Ureter (tissue), 1 donor: ENCODE measurements at regions not wholly inside any gene's neighbourhood (a gene's known extent, or its start where the extent isn't known, plus 50 kb on each side); places are given as distances from the start of the nearest gene placed in this dataset.

Experiments
- DNase-seq: peaks from one replicate; pipeline ENCODE4 v3.0.0-alpha.2; 2020; ENCODE audit warnings: low spot score
- donor health status: DM: yes; HTN: yes; CAD: no.

DNA sequence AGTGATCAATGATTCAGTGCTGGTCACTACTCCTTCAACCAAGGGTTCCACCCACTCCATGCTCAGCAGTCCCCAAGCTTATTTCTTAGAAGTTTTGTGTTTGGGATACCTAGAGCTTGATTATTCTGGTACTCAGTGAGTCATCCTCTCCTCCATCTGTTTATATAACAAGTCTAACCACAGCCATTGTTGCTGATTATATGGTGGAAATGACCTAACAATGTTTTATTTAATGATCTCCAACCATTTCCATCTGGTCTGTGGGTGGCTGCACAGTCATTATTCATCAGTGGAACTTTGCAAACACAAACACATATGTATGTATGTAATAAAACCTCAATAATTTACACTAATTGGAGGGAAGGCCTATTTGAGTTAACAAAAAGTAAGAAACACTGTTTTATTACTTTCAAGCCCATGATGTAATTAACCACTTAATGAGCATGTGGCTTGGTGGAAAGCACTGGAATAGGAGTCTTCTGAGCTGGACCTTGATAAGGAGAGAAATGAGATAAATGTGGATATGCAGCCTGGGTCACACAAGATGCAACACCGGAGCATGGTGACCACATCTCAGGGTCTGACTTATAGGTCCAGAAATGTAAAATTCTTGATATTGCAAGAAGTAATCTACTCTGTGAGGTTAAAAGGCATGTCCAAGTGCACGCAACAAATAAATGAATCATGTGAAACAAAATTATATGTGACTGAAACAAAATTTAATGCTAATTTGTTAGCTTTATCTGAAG lies 99.0 kb upstream of the WLS start:
- DNase-seq: no peak

DNA sequence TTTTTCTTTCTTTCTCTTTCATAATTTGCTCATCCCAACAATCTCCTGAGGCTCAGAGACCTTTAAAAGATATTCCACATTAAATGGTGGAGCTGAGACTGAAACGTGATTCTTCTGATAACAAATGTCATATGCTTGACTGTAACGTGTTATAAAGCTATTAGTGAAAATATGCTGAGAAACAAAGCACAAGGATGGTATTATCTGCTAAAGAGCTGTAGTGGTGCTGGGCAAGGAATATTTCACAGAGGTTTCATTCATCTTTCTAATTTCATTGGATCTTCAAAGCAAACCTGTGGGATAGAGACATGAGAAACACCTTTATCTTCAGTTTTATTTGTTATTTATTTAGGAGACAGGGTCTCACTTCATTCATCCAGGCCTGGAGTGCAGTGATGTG lies 98.1 kb upstream of the WLS start:
- DNase-seq: no peak

DNA sequence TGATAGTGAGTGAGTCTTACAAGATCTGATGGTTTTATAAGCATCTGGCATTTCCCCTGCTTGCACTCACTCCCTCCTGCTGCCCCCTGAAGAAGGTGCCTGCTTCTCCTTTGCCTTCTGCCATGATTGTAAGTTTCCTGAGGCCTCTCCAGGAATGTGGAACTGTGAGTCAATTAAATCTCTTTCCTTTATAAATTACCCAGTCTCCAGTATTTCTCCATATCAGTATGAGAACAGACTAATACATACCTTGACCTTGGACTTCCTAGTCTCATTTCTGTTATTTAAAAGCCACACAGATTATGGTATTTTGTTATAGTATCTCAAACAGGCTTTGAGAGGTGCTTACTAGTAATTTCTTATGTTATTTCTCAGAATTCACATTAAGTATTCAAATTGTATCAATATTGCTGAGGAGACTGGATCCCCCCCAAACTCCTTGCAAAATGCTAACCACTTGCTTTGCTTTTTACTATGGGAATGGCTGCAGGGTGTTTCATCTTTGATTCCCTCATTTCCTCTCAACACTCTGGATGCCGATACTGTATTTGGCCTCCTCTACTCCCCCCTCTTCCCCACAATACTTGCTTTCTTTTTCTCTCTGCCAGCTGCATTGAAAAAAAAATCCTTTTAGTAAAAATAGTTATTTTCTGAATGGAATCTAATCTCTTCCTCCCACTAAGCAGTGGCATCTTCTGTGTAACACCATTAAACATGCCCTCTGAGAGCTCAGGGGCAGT lies 96.9 kb upstream of the WLS start:
- no peak for DNase-seq

DNA sequence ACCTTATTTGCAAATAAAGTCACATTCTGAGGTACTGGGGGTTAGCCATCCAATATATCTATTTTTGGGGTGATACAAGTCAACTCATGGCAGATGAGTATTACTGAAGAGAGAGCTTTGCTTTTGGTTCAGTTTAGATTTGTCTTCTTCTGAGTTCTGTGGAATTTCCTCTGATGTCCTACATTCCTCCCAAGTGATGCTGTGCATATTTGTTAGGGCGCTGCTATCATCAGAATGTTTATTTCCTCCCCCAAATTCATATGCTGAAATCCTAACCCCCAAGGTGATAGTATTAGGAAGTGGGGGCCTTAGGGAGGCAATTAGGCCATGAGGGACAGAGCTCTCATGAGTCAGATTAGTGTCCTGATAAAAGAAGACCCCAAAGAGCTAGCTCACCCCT lies 96.2 kb upstream of the WLS start:
- no peak for DNase-seq

DNA sequence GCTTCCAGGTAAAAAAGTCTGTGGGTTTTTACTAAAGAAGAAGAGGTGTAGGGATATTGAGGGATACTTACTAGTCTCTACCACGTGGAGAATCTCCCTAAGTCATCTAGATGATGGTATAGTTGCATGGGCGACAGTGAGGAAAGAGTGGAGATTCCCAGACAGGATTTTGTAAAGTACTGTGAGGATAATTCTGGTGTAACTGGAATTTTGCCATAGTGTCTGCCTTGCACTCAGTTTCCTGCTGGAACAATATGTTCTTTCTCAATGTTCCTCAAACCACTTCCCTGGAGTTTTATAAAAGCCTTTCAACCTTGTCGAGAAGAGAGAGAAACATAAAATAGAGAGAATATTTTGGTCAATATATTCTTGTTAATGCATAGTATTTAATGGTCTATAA lies 95.1 kb upstream of the WLS start:
- DNase-seq: no peak

DNA sequence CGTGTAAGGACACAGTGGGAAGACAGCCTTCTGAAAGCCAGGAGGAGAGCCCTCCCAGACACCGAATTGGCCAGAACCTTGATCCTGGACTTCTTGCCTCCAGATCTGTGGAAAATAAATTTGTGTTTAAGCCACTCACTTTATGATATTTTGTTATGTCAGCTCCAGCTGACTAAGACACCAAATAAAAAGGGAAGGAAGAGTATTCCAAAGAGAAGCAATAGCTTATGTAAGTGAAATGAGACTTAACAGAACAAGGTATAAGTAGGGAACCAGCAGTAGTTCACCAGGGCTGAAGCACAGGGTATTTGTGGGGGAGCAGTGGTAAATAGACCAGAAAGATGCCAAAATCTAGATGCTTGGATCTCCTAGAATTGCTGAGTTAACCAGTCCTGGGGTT lies 94.2 kb upstream of the WLS start:
- DNase-seq: no peak

DNA sequence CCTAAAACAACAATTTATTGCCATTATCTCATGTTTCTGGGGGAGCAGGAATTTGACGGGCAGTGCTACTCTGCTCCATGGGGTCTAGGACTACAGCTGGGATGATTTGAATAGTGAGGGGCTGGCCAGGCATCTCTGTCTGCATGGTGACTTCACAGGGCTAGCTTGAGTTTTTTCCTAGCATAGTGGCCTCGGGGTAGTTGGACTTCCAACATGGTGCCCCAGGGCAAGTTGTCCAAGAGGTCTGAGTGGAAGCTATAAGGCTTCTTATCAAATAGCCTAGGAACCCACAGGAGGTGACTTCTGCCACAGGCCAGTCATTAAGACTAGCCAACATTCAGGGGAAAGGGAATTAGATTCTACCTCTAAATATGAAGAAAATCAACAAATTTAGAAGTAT lies 92.0 kb upstream of the WLS start:
- DNase-seq: no peak

DNA sequence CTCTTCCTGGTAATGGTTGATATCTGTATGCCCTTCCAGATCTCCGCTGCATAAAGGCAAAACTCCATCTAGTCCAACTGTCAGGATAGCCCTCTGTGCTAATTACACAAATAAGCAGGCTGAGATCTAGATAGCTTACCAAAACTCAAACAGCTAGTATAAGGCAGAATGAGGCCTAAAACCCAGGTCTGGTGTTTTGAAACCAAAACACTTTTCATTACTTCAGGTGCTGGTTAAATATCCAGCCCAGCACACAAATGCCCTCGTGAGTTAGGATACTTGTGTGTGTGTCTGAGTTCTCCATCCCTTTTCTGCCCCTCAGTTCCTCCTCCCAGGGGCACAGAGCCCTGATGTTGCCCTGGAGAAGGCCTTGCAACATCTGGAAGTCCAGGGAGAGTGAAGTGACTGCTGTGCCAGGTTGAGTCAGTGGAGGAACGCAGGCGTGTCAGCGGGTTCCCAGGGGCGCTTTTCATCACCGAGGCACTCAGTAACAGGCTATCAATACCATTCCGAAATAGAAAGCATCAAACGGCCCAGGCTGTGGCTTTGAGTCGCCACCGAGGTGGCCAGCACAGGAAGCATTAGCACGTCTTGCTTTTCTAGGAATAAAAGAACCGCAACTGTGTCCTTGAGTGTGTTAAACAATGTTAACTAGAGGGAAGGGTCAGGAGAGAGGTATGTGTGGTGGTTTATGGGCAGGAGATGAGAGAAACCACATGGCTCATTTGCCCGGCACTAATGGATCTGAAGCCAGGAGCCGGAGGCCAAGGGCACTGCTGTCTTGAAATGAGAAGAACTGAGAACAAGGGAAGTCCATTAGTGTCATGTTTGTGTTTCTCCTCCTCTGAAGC lies 90.7 kb upstream of the WLS start:
- no peak for DNase-seq

DNA sequence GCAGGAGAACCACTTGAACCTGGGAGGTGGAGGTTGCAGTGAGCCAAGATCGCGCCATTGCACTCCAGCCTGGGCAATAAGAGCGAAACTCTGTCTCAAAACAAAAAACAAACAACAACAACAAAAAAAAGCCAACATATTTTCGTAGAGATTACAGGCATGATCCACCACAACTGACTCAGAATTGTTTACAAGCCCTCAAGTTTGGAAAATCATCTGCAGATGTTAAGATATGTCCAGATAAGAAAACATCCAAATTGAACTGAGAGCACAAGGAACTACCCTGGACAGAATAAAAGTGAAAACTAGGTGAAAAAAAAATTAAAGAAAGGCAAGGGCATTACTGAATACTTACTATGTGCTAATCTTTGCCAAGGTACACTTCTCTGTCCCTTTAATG lies 89.8 kb upstream of the WLS start:
- no peak for DNase-seq

DNA sequence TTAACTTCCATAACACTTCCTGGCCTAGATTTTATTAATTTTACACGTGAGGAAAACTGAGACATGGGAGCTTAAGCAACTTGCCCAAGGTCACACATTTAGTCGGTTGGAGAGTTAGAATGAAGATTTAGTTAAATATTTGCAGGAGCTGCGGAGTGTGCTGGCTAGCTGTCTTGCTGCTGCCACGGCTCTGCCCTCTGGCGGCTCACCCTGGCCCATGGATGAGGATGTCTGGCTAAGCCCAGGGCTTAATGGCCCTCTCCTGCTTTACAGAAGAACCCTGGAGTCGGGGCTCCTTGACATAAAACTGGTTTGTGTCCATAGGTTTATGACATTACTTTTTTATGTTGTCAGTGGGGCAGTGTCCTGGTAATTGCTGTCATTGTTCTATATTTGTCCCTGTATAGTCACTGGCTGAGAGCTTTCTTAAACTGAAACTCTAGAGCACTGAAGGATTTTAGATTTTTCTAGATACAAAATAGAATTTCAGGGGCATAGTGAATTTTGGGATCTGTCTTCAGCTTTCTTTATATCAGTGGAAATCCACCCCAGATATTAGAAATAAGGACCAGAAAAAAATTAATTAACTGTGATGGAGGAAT lies 88.9 kb upstream of the WLS start:
- peak; percentile 76 for DNase-seq

DNA sequence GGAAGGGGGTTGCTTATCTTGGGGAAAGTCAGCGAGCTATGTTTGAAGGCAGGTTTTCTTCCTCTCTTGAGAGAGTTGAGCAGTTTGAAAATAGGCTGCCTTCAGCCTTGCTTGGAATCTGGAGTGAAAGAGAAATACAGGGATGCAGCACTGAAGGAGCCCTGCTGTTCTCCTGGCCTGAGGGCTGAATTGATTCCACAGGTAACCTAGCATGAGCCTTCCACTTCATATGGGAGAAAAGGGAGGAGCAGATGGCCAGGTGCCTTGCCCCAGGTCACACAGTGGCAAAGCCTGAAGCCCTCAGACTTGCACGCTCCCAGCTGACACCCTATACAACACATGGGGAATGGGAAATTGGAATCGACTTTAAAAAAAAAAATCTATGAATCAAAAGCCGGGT lies 88.0 kb upstream of the WLS start:
- DNase-seq: no peak

DNA sequence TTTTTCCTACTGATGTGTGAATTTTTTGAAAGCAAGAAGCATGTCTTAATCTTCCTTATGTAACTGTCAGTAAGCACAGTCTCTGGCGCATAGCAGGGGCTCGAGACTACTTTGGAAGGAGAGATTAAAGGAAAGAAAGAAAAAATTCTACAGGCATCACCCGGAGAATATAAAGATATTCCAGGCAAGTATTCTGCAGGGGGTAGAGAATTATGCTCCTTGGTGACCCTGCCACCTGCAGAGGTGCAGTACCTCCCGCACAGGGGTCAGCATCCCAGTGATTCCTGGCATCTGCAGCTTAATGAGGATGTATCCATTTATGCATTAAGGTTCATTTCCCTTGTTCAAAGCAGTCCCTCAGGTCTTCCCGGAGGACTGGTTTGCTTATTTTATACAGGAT lies 87.6 kb upstream of the WLS start:
- no peak for DNase-seq

DNA sequence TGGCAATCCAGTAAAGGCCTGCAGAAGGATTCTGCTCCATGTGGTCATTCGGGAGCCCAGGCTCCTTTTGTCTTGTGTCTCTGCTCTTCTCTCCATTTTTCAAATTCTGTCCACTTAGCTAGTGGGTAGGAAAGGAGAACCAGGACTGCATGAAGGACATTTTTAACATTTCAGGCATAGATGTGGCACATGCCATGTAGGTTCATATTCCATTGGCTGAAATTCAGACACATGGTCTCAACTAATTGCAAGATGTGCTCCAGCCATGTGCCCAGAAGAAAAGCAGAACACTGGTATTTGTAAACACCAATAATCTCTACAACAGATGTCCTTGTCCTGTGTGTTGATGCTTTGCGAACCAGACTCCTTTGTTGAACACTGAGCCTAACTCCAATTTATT lies 85.2 kb upstream of the WLS start:
- DNase-seq: no peak

DNA sequence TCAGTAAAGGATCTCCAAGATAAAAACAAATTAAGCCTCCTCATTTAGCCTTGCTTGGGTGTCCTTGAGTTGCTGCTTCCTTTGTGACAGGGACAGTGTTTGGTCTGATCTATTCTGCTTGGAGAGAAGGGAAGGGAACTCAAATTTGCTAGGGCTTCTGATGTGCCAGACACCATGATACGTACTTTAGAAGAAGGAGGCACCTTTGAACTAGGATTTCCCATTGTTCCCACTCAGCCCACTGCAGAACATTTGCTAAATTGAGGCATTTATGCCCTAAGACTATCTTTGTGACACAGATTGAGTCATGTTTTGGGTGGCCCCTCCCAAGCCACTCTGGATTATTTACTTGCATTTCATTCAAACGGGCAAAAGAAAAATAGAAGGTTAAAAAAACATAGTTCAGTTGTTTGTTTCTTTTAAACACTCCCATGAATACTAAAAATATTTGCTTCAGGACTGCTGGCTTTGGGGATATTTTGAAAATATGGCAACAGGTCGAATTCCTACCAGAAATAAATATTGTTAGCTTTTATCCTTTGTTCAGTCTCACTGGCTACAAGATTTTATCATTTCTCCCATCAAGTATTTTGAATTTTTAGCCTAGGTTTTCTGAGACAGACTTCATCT lies 81.9 kb upstream of the WLS start:
- DNase-seq: no peak

DNA sequence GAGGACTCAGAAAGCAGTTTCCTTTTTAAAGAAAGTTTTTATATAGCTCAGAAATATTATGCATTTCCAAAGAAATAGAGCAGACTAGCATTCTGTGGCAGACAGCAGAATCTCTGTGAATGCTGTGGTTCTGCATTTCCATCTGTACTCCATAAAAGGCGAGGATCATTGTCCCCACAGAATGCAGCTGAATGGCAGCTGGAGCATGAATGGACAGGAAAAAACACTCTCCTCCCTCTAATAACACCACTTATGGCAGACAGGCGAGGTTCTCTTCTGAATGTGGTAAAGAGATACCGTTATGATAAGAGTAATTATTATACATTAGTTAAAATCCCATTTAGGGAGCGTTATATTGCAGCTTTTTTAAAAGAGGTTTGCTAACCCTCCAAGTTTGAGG lies 81.4 kb upstream of the WLS start:
- DNase-seq: no peak

DNA sequence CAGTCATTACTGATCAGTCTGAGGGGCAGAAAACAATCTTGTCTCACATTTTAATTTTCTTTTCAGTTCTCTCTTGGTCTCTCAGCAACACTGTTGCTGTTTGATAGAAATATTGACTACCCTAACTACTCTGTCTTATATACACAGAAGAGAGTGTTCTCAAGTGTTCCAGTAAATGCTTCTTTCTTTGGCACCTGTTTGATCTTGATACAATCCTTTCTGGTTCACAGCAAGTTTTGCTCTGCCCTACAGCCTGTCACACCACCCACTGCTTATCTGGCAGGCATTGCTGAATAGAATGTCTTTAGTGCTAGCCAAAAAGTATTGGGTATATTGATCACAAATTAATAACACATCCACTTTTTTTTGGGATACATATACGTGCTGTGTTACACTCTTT lies 75.7 kb upstream of the WLS start:
- no peak for DNase-seq

DNA sequence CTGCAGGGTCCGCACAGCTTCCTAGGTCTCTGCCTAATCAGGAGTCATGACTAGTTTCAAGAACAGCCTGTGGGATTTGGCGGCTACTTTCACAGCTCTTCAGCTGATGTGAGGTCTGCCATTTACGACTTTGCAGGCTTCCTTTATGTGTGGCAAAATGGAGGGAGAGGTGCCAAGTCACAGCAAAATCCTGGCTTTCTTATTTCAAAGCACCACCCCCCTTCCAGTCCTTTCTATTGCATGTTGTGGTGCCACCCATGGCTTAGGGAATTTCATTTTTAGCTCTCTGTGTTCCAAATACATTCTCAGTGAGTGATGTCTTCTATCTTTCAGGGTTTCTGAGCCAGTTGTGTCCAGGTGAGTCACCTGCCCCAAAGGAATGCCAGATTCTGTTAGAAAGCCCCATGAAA lies 75.1 kb upstream of the WLS start:
- no peak for DNase-seq

DNA sequence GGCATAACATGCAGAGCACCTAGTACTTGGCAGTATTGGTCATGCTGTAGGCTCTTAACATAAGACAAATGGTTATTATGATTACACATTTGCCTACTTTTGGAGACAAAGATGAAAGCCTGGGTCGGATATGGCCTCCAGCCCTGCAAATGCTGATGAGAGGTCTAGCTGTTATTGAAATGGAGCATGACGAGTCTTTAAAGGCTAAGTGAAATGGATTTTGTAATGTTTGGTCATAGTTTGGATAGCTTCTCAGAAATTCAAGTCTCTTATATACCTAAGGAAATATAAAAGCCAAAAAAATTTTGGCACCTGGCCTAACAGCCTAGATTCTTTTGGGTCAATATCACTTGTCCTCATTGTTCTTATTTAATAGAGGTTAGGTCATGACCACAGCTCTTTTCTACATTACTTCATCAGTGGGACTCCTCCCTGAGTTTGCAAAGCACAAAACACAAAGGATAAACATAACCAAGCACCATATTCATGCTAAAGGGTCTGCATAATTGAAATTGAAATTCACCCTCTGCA lies 69.2 kb upstream of the WLS start:
- DNase-seq: no peak

DNA sequence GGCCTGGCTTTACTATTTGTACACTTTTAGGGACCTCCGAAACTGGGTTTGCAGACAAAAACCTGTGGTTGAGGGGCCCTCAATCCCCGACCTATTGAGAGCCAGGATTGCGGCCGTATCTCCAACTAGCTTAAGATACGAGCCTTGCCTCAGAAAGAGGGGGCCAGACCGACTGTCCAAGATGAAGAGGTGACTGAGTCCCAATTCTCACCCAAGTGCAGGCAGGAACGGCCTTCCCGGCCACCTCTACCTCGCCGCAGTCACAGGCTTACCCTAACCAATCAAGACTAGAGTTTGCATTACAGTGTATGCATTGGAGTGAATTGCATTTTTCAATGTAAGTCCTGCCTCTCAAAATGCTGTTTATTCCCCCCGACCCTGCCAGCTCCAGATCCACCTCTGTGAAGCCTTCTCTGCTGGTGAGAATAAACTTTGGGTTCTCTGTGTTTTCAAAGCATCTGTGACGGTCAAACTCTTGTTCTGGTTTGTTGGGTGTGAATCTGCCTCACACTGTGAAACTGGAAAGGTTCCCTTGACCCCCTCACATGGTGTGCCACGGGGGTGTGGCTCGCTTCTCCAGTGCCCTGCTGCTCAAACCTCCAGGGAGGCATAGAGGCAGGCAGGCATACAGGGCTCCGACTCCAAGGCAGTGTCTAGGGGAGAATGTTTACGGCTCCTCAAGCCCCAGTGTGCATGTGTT lies 62.2 kb upstream of the WLS start:
- no peak for DNase-seq

DNA sequence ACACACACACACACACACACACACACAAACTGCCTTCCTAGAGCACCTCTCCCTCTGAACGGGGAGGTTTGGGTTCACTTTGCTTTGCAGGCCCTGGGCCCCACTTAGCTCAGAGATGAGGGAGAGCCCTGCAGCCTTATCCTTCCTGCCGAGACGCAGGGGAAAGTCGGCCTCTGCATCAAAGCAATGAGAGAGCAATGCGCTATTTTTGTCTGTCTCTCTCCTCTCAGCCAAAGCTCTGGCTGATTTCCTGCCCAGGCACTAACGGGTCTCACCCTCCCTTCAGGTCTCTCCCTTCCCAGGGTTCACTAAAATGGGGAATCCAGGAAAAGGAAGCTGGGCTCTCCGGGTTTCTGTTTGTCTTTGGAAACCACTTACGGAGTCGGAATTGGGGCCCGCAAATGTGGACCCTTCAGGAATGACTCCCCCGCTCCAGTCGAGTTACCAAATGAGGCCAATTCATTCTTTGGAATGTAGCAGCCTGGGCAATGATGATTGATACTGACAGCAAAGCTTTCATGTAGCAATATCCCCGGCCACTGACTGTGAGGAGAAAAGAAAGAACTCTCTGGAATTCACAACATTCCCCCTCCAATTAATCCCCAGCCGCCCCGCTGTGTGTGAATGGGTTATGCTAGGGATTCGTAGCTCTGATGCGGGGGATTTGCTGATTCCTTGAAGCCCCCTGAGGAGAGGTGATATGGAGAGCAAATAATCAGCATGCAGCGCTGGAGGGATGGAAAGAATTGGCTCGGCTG lies 61.5 kb upstream of the WLS start:
- DNase-seq: no peak
